Myocyte (in vitro differentiated cells): ENCODE measurements at regions not wholly inside any gene's neighbourhood (a gene's known extent, or its start where the extent isn't known, plus 50 kb on each side); places are given as distances from the start of the nearest gene placed in this dataset.
A peak's percentile ranks its signal among the peaks of the same experiment; 100 is the strongest.

ENCODE experiments used
- DNase-seq: peaks from one replicate; pipeline ENCODE4 v3.0.0-alpha.2; 2012; ENCODE audit warnings: low read depth

DNA sequence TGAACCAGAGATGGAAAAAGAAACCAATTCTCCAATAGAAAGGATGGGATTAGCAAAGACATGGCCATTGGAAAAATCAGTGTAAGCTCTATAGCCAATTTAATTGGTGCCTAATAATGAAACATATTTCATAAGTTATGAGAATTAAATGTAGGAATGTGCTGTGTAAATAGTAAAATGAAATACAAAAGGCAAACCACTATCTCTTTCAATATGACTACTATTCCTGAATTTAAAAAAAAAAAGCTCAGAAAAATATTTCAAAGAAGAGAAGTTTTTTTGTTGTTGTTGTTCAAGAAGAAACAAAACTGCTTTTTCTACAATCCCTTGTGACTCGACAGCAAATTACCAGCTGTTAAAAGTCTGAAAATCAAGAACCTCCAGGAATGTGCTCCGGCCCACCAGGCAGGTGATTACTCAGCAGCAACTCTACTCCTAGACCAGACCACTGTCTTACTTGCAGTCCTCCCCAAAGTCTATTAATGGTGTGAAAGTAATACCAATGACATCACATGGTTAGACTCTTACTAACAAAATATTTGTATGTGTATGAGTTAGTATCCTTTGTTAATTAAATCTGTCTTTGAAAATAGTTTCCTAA, 362.4 kb downstream of the KCTD12 start:
- peak; percentile 77 for DNase-seq

DNA sequence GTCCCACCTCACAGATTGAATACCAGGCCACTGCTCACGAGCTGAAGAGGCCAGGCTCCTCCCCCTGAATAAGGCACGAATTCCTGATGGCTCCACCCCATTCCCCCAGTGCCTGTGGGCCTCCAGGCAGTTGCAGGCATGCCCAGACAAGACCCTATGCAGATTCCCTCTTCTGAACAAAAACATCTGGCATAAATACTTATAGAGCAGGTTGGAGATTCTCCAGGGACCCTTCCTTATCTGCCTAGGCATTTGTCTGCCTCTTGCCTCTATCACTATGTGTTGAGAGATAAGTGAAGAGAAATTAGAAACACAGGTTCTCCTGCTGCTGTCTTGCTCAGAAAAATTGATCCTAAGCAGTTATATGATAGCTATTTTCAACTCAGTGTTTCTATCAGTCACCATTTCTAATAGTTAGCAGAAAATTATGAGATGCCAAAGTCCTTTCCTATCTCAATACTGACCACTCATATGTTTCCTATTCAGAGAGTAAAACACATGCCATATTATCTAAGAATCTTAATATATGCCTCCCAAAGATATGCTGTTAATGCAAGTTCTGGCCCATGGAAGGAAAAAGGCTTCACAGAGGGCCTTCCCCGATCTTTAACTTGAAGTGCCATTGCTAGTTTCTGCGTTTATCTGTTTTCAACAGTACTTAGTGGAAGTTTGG, 364.0 kb downstream of the KCTD12 start:
- peak; percentile 14 for DNase-seq

DNA sequence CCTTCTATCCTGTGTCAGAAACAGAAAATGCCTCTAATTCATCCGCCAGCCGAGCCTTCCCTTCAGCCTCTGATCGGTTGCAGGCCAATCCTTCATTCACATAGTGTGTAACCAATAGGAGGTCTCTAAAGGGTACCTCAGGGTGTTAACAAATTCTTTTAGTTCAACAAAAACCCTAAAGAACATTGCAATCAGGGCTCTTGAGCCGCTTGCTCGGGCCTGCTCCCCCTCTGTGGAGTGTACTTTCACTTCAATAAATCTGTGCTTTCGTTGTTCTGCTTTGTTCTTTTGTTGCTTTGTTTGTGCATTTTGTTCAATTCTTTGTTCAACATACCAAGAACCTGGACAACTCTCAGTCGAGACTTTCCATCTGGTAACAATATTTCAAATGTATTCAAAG, 366.5 kb downstream of the KCTD12 start:
- DNase-seq: no peak

GRCh38 chr13:76516586-76516985, 369.6 kb downstream of the KCTD12 start:
- DNase-seq: no peak

DNA sequence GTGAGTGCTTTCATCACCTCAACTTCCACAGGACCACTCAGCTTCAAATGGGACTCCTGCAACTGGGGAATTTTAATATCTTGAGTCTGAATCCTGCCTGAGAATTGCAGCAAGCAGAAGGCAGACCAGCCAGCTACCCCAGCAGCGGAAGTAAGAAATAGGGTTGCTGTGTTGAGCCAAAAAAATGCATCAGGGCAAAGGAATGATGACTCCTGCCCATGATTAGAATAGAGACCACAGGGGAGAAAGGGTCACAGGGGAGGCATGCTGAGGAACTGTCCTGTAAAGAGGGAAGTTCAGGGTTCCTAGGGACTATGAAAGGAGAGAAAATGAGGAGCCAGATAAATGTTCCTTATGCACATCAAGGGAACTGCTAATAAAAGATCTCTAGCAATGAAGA, 370.2 kb downstream of the KCTD12 start:
- DNase-seq: peak; percentile 62

- peak; percentile 24 for DNase-seq
These were observed 373.5 kb downstream of the KCTD12 start for GRCh38 chr13:76512721-76513145.

- no peak for DNase-seq
These were observed 380.8 kb downstream of the KCTD12 start for GRCh38 chr13:76505437-76505836.

GRCh38 chr13:76503766-76504165, 382.4 kb downstream of the KCTD12 start:
- peak; percentile 73 for DNase-seq

GRCh38 chr13:76503291-76503690, 382.9 kb downstream of the KCTD12 start:
- no peak for DNase-seq

GRCh38 chr13:76500894-76501293, 385.3 kb downstream of the KCTD12 start:
- no peak for DNase-seq

GRCh38 chr13:76499891-76500290, 386.3 kb downstream of the KCTD12 start:
- DNase-seq: peak; percentile 31

GRCh38 chr13:76489274-76489673, 396.9 kb downstream of the KCTD12 start:
- DNase-seq: no peak

DNA sequence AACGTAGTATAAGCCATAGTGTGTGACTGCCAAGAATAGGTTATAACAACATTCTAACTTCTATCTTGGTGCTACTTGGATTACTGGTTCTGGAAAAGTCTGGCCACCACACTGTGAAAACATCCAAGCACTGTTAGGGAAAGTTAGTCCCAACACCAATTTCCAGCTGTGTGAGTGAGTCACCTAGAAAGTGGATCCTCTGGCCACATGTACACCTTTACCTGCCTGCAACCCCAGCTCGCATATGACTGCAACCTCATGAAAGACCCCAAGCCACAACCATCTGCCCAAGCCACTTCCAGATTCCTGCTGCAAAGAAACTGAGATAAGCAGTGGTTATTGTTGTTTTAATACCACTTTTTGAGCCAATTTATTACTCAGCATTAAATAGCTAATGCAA, 404.5 kb downstream of the KCTD12 start:
- no peak for DNase-seq

- DNase-seq: no peak
These were observed 411.2 kb downstream of the KCTD12 start for GRCh38 chr13:76474966-76475365.

- no peak for DNase-seq
These were observed 411.8 kb downstream of the KCTD12 start for GRCh38 chr13:76474356-76474755.

DNA sequence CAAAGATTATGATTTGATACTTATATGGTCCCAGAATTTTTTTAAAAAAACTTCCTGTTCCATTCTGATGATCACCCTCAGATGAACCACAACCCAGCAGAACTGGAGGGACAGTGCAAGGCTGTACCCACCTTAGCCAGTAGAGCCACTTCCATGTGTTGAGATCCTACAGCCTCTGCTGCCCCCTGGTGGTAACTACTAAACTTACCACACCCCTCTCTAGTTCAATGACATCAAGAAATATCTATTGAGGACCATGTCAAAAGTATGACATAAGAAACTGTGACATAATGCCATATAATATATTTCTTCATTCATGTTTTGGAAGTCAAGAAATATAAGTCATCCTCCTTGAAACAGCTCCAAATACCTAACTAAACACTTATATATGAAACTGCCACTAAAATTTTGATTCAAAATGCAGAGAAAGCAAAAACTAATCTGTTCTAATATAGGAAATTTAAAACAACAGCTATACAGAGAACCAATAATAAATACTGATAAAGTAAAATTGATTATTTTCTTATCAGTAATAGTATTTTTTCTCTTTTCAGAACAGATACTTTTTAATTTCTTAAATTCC, 412.6 kb downstream of the KCTD12 start:
- DNase-seq: peak; percentile 84

DNA sequence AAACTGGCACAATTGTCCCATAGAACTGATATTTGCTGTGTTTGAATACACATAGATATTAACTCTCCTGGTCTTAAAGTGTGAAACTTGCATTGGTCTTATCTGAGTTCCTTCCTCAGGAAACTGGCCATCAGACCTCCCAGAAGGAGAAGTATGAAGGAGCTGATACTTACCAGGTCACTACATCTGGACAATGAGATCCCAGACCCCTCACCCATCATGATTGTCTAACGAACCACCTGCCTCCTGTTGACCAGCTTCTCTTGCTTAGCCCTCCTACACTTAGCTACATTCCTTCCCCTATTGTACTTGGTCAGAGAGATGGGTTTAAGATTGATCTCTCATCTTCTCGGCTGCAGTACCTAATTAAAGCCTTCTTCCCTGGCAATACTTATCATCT, 413.3 kb downstream of the KCTD12 start:
- no peak for DNase-seq

- DNase-seq: no peak
These were observed 414.7 kb downstream of the KCTD12 start for GRCh38 chr13:76471486-76471885.

- DNase-seq: no peak
These were observed 415.2 kb downstream of the KCTD12 start for GRCh38 chr13:76470991-76471390.

DNA sequence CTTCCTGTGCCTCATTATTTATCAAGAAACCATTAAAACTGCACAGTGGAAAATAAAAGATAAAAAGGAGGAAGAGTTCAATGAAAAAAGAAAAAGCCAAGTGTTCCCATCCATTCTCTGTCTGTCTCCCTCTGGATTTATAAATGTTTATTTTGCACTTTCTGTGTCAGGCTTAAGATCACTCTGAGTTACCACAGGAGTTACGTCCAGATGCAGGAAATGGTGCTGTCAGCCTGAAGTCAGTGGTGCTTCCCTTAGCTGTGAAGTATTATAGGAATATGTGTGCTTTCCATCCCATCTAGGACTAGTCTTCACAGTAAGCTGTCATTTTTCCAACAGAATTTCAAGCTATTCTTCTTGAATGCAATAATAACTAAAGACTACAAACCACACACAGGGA, 420.2 kb downstream of the KCTD12 start:
- DNase-seq: no peak

GRCh38 chr13:76463314-76463713, 422.9 kb downstream of the KCTD12 start:
- DNase-seq: no peak

GRCh38 chr13:76461999-76462398, 424.2 kb downstream of the KCTD12 start:
- DNase-seq: no peak

- no peak for DNase-seq
These were observed 424.7 kb downstream of the KCTD12 start for GRCh38 chr13:76461484-76461883.
